SU-DHL-6 (cell line): ENCODE measurements at regions not wholly inside any gene's neighbourhood (a gene's known extent, or its start where the extent isn't known, plus 50 kb on each side); places are given as distances from the start of the nearest gene placed in this dataset.

Source experiments
- CTCF ChIP-seq: fragments of 200-600 bp; sonication (generic); IDR thresholded peaks from one replicate; pipeline ENCODE4 v1.5.1; 2017; ENCODE audit warnings: antibody characterized with exemption, mild to moderate bottlenecking, low read length, moderate library complexity; ENCODE audit not compliant: insufficient read depth, poor library complexity, severe bottlenecking
- EZH2phosphoT487 ChIP-seq: fragments of 200-600 bp; sonication (generic), shearing (Covaris generic); conservative IDR thresholded peaks from 2 replicates; pipeline ENCODE4 v1.6.1; 2018; ENCODE audit warnings: mild to moderate bottlenecking, antibody characterized with exemption, low read length, moderate library complexity, mixed read lengths

DNA sequence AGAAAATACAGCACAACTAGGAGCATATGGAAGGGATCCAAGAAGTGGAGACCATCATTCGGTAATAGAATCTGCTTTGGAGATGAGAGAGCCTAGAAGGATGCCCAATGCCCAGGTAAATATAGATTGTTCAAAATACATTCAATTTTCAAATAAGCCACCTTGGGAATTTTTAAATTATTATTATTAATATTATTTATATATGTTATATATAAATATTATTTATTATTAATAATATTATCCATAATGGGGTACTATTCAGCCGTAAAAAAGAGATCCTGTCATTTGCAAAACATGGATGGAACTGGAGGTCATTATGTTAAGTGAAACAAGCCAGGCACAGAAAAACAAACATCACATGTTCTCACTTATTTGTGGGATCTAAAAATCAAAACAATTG lies 127.8 kb upstream of the NDUFV2 start:
- no peak for TF ChIP-seq CTCF
- no peak for TF ChIP-seq EZH2phosphoT487
